PC-9 (cell line): ENCODE measurements at regions not wholly inside any gene's neighbourhood (a gene's known extent, or its start where the extent isn't known, plus 50 kb on each side); places are given as distances from the start of the nearest gene placed in this dataset.
A peak's percentile ranks its signal among the peaks of the same experiment; 100 is the strongest.
"Not testable (repeated sequence)": the region's sequence is repeated elsewhere in the genome, so short reads cannot be mapped to it uniquely, and the experiment has no call there.

ENCODE experiments used
- BruUV-seq: library from RNA; stranded (reverse); fragments of 400-500 nt; replicated peaks from 2 replicates; lab custom pipeline; 2021; lab: Mats Ljungman, UMichigan
- CTCF ChIA-PET: fragments of 300-600 bp; sonication (Branson Sonifier 250); formaldehyde crosslinking; loops from one replicate; lab custom pipeline; 2022; ENCODE audit warnings: antibody characterized with exemption; lab: Charles Lee
- POLR2A ChIA-PET: fragments of 300-600 bp; sonication (Branson Sonifier 250); formaldehyde crosslinking; loops from one replicate; lab custom pipeline; 2022; ENCODE audit warnings: antibody characterized with exemption; ENCODE audit not compliant: unreplicated experiment; lab: Charles Lee
- DNase-seq, 2 experiments: peaks; one replicate each; pipeline versions ENCODE4 v3.0.0 to v3.0.0-alpha.2; 2015 to 2022; ENCODE audit warnings: mixed read lengths in 1 of 2
- H2AFZ ChIP-seq: fragments of 200-600 bp; sonication (generic); 2 replicates; pipeline ENCODE4 v1.8.1; 2017; ENCODE audit warnings: antibody characterized with exemption
- H3F3A ChIP-seq: fragments of 200-600 bp; sonication (generic); 2 replicates; pipeline ENCODE4 v1.8.1; 2017; ENCODE audit warnings: antibody characterized with exemption, mild to moderate bottlenecking, low read depth; ENCODE audit not compliant: insufficient read depth
- H3K27ac ChIP-seq: fragments of 200-600 bp; sonication (generic); 2 replicates; pipeline ENCODE4 v1.6.1; 2016; ENCODE audit warnings: mixed run types
- H3K27me3 ChIP-seq: fragments of 200-600 bp; sonication (generic); 2 replicates; pipeline ENCODE4 v1.6.1; 2016; ENCODE audit warnings: low read depth, mixed run types; ENCODE audit not compliant: insufficient read depth
- H3K36me3 ChIP-seq: fragments of 200-600 bp; sonication (generic); 2 replicates; pipeline ENCODE4 v1.6.1; 2016; ENCODE audit warnings: low read depth, mixed run types
- H3K4me1 ChIP-seq: fragments of 200-600 bp; sonication (generic); replicated peaks from 2 replicates; pipeline ENCODE4 v1.6.1; 2016; ENCODE audit warnings: mixed run types; ENCODE audit not compliant: insufficient read depth
- H3K4me2 ChIP-seq: fragments of 200-600 bp; sonication (generic); 2 replicates; pipeline ENCODE4 v1.6.1; 2017; ENCODE audit warnings: mixed run types
- H3K4me3 ChIP-seq: fragments of 200-600 bp; sonication (generic); 2 replicates; pipeline ENCODE4 v1.6.1; 2016; ENCODE audit warnings: mixed run types
- H3K79me2 ChIP-seq: fragments of 200-600 bp; sonication (generic); 2 replicates; pipeline ENCODE4 v1.6.1; 2017; ENCODE audit warnings: low read depth, mixed run types
- H3K9me2 ChIP-seq: fragments of 200-600 bp; sonication (generic); 2 replicates; pipeline ENCODE4 v1.8.1; 2017; ENCODE audit warnings: mild to moderate bottlenecking; ENCODE audit not compliant: insufficient read depth
- H3K9me3 ChIP-seq: fragments of 200-600 bp; sonication (generic); 2 replicates; pipeline ENCODE4 v1.8.1; 2016; ENCODE audit warnings: low read depth; ENCODE audit not compliant: insufficient read depth
- H4K20me1 ChIP-seq: fragments of 200-600 bp; sonication (generic); 2 replicates; pipeline ENCODE4 v1.8.1; 2017; ENCODE audit not compliant: insufficient read depth
- CTCF ChIP-seq: fragments of 200-600 bp; sonication (generic); conservative IDR thresholded peaks from 2 replicates; pipeline ENCODE4 v1.6.1; 2017; ENCODE audit warnings: mixed run types, antibody characterized with exemption, mild to moderate bottlenecking, moderate library complexity
- EZH2 ChIP-seq: fragments of 200-600 bp; sonication (generic); IDR thresholded peaks from 2 replicates; pipeline ENCODE4 v1.8.0; 2017; ENCODE audit warnings: antibody characterized with exemption, low read depth
- intact Hi-C: fragments of 100-400 bp; cut with micrococcal nuclease; formaldehyde crosslinking; loops from one replicate; pipeline ENCODE4 v1.10.0; 2022; ENCODE audit not compliant: unreplicated experiment

DNA sequence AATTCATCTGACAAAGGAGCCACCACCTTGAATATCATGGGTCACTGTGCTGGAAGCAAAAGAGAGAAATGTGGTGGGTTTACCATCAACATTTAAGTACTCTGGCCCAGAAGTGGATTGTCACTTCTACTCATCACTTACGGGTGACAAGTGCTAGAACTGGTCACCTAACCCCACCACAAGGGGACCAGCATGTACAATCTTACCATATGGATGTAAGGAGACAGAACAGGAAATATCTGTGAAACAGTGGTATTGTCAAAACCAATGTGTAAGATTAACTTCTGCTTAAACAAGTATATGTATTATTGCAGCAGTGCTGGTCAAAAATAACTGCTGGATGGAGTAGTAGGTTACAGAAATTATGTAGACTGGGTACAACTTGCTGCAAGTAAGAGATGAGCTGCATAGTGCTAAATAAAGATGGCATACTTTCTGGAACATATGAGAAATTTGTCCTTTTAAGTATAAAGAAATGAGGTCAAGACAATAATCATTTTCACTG, 171.8 kb downstream of the POTEB3 start:
- H3K27me3 ChIP-seq = no peaks in the 10 kb centered on the region
- H3K9me3 ChIP-seq = no peaks in the 10 kb centered on the region
- no TSS peak for BruUV-seq
- H3K36me3 ChIP-seq = no peaks in the 10 kb centered on the region
- H2AFZ ChIP-seq = no peak overlapping the region
- no peaks in the 10 kb centered on the region for H3K79me2 ChIP-seq
- H3K4me1 ChIP-seq = no peaks in the 10 kb centered on the region
- POLR2A ChIA-PET = no interaction called here
- no peaks in the 10 kb centered on the region for H4K20me1 ChIP-seq
- TF ChIP-seq CTCF (no peak), EZH2 (no peak)
- no peak overlapping the region for H3K4me2 ChIP-seq
- peak in 1 of 2 experiments; percentile 12 for DNase-seq
- H3K4me3 ChIP-seq = no peak overlapping the region
- 0 out of 2 replicates have a peak, but pooled peaks cover 3% of the 10 kb centered on the region for H3F3A ChIP-seq
- intact Hi-C loops = no loop called here
- no peaks in the 10 kb centered on the region for H3K9me2 ChIP-seq
- CTCF ChIA-PET = no interaction called here
- no peak overlapping the region for H3K27ac ChIP-seq

DNA sequence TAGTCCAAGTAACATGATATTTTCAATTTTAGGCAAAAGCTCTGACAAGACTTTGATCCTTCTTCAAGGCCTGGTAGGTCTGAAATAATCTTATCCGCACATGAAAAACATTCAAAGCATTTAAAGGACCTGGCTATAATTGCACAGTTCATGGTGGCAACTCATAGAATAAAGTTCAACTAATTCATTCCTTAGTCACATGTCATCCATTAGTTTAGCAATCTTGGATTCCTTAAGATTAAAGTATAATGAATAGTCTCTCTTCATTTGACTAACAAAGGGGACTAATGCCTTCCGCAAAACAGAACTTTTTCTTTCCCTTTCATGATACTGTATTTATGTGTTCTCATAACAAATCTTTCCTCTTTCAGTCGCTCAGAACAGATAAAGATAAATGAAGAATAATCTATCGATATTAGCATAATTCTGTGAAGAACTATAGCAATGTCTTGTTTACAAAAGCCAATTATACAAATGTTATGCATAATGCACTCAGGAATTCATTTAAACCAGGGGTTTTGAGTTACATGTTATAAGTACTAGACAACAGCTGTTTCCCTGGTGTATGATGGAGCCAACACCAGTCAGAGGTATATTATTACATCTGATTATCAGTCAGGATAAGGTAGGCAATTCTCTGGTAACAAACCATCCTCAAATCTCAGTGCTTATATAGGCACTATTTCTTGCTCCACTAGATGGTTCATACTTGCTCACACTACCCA, 172.5 kb downstream of the POTEB3 start:
- Histone ChIP-seq H3K27me3 (0 out of 2 replicates have a peak, but pooled peaks cover 5% of the 10 kb centered on the region), H3K4me3 (no peak overlapping the region)
- no TSS peak for BruUV-seq

DNA sequence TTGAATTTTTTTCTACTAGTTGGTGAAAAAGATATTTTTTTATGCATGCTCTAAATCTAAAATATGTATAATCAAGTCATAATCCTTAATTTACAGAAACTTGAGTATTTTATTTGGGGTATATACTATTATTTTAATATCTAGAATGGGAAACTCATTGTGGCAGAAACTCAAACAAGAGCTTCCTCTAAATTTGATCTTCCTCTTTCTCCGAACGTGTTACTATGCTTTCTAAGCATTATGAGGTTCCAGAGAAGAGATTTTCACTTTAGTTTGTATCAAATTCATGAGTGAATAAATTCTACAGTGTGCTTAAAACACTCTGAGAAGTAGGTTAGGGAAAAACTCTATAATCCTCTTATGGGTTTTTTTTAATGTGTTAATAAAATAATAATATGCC, 173.1 kb downstream of the POTEB3 start:
- no peaks in the 10 kb centered on the region for H3K79me2 ChIP-seq
- no peaks in the 10 kb centered on the region for H3K4me1 ChIP-seq
- H3K27me3 ChIP-seq = peaks cover 6% of the 10 kb centered on the region; the same call in 1 of the 2 replicates
- no peak overlapping the region for H2AFZ ChIP-seq
- no peaks in the 10 kb centered on the region for H3K9me2 ChIP-seq
- no peaks in the 10 kb centered on the region for H3K36me3 ChIP-seq
- no peaks in the 10 kb centered on the region for H3K9me3 ChIP-seq
- ChIA-PET POLR2A (no interaction called here), CTCF (no interaction called here)
- no peak overlapping the region for H3K4me2 ChIP-seq
- intact Hi-C loops = no loop called here
- BruUV-seq = no TSS peak
- H4K20me1 ChIP-seq = no peaks in the 10 kb centered on the region
- peak in 1 of 2 experiments; percentile 25 for DNase-seq
- no peaks in the 10 kb centered on the region for H3F3A ChIP-seq
- no peak overlapping the region for H3K4me3 ChIP-seq
- TF ChIP-seq EZH2 = no peak
- TF ChIP-seq CTCF = no peak
- H3K27ac ChIP-seq = no peak overlapping the region

More for the DNA sequence above, 172.5 kb downstream of the POTEB3 start:
- Histone ChIP-seq H2AFZ (no peak overlapping the region), H3K9me3 (no peaks in the 10 kb centered on the region), H3K36me3 (no peaks in the 10 kb centered on the region), H3K4me1 (no peaks in the 10 kb centered on the region), H3K79me2 (no peaks in the 10 kb centered on the region), H3K27ac (no peak overlapping the region), H4K20me1 (no peaks in the 10 kb centered on the region), H3K9me2 (no peaks in the 10 kb centered on the region), H3K4me2 (no peak overlapping the region), H3F3A (0 out of 2 replicates have a peak, but pooled peaks cover 3% of the 10 kb centered on the region)
- POLR2A ChIA-PET = no interaction called here
- peak in 1 of 2 experiments; percentile 34 for DNase-seq
- CTCF ChIA-PET = no interaction called here
- TF ChIP-seq CTCF (no peak), EZH2 (no peak)
- intact Hi-C loops = no loop called here

GRCh38 chr15:21265628-21266027, 174.7 kb downstream of the POTEB3 start:
- H3F3A ChIP-seq, H2AFZ ChIP-seq, H3K4me3 ChIP-seq, H3K9me3 ChIP-seq, H3K79me2 ChIP-seq, H4K20me1 ChIP-seq, H3K4me2 ChIP-seq, H3K4me1 ChIP-seq, CTCF ChIA-PET, BruUV-seq, POLR2A ChIA-PET, H3K9me2 ChIP-seq, H3K27ac ChIP-seq, intact Hi-C loops, H3K36me3 ChIP-seq: not testable (repeated sequence)
- DNase-seq = peak in 1 of 2 experiments; percentile 33
- H3K27me3 ChIP-seq = peaks cover 22% of the 10 kb centered on the region
